ENCODE measurements at regions not wholly inside any gene's neighbourhood (a gene's known extent, or its start where the extent isn't known, plus 50 kb on each side); places are given as distances from the start of the nearest gene placed in this dataset.
"Not testable (repeated sequence)": the region's sequence is repeated elsewhere in the genome, so short reads cannot be mapped to it uniquely, and the experiment has no call there.

DNA sequence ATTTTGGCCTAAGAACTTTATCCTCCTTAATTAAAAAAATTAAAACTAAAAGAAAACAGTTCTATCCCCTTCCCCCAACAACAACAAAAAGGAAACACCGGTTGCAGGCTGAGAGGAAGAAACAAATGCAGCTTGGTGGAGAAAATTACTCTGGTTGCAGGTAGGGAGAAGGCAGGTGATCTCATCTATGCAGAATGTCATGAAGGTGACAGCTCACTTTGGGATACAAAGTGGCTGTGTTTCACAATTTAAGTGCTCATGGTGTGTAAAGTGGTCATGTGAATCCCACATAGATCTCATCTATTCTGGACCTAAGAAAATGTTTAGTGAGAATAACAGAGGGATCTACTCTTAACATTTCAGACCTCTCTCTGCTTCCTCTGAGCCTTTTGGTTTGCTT lies 219.7 kb upstream of the PKP2 start:
- no peak for TF ChIP-seq CTCF (IDR thresholded peaks at IDR 0.05; ENCODE audit: low read depth, low read length, poor library complexity, severe bottlenecking)
- TF ChIP-seq EZH2phosphoT487 (IDR thresholded peaks at IDR 0.05; ENCODE audit: borderline replicate concordance, low read length) = no peak
- Histone ChIP-seq H3K79me2 (ENCODE audit: control insufficient read depth, low read length) (no peaks in the 10 kb centered on the region), H3K27me3 (ENCODE audit: control insufficient read depth, low read length) (no peaks in the 10 kb centered on the region), H3K4me3 (ENCODE audit: low read length) (no peak overlapping the region), H3K4me1 (ENCODE audit: control insufficient read depth, low read length) (no peaks in the 10 kb centered on the region), H3K36me3 (ENCODE audit: control insufficient read depth, low read length) (no peaks in the 10 kb centered on the region), H3K4me2 (ENCODE audit: low read length) (no peak overlapping the region), H4K20me1 (ENCODE audit: control insufficient read depth, insufficient read depth, low read depth, low read length) (no peaks in the 10 kb centered on the region), H3K9me3 (ENCODE audit: control insufficient read depth, insufficient read depth, low read length) (no peaks in the 10 kb centered on the region), H3K9me2 (replicated peaks; ENCODE audit: control insufficient read depth, low read length) (no peaks in the 10 kb centered on the region), H3F3A (ENCODE audit: control insufficient read depth, insufficient read depth) (no peaks in the 10 kb centered on the region), H3K27ac (ENCODE audit: low read depth, low read length) (no peak overlapping the region)

DNA sequence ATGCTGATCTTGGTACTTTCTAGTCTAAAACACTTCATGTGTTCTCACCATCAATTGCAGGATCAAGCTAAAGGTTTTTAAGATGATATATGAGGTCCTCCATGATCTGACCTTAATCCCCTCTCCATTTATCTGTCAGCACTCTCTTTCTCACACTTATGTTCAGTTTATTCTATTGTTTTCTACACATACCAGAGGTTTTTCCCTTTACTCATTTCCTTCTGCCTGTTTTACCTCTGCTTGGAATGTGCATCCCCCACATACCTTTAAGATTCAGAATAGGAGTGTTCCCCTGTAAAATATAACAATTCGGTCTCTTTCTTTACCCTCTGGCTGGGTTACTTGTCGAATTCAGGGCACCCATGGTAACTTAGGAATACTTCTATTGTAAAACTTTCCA lies 219.1 kb upstream of the PKP2 start:
- Histone ChIP-seq H3K4me1 (ENCODE audit: control insufficient read depth, low read length) (no peaks in the 10 kb centered on the region), H4K20me1 (ENCODE audit: control insufficient read depth, insufficient read depth, low read depth, low read length) (no peaks in the 10 kb centered on the region), H3F3A (ENCODE audit: control insufficient read depth, insufficient read depth) (no peaks in the 10 kb centered on the region), H3K9me2 (replicated peaks; ENCODE audit: control insufficient read depth, low read length) (no peaks in the 10 kb centered on the region), H3K4me2 (ENCODE audit: low read length) (no peak overlapping the region), H3K36me3 (ENCODE audit: control insufficient read depth, low read length) (no peaks in the 10 kb centered on the region), H3K9me3 (ENCODE audit: control insufficient read depth, insufficient read depth, low read length) (no peaks in the 10 kb centered on the region), H3K27ac (ENCODE audit: low read depth, low read length) (no peak overlapping the region), H3K27me3 (ENCODE audit: control insufficient read depth, low read length) (no peaks in the 10 kb centered on the region), H3K4me3 (ENCODE audit: low read length) (no peak overlapping the region), H3K79me2 (ENCODE audit: control insufficient read depth, low read length) (no peaks in the 10 kb centered on the region)
- no peak for TF ChIP-seq EZH2phosphoT487 (IDR thresholded peaks at IDR 0.05; ENCODE audit: borderline replicate concordance, low read length)
- no peak for TF ChIP-seq CTCF (IDR thresholded peaks at IDR 0.05; ENCODE audit: low read depth, low read length, poor library complexity, severe bottlenecking)

- no peak overlapping the region for H3K27ac ChIP-seq (ENCODE audit: low read depth, low read length)
- H3K79me2 ChIP-seq (ENCODE audit: control insufficient read depth, low read length) = no peaks in the 10 kb centered on the region
- H3K4me2 ChIP-seq (ENCODE audit: low read length) = no peak overlapping the region
- no peaks in the 10 kb centered on the region for H3K36me3 ChIP-seq (ENCODE audit: control insufficient read depth, low read length)
- H3K4me3 ChIP-seq (ENCODE audit: low read length) = no peak overlapping the region
- H3K27me3 ChIP-seq (ENCODE audit: control insufficient read depth, low read length) = no peaks in the 10 kb centered on the region
- H3K9me2 ChIP-seq (replicated peaks; ENCODE audit: control insufficient read depth, low read length) = no peaks in the 10 kb centered on the region
- no peak for TF ChIP-seq CTCF (IDR thresholded peaks at IDR 0.05; ENCODE audit: low read depth, low read length, poor library complexity, severe bottlenecking)
- TF ChIP-seq EZH2phosphoT487 (IDR thresholded peaks at IDR 0.05; ENCODE audit: borderline replicate concordance, low read length) = no peak
- no peaks in the 10 kb centered on the region for H4K20me1 ChIP-seq (ENCODE audit: control insufficient read depth, insufficient read depth, low read depth, low read length)
- no peaks in the 10 kb centered on the region for H3F3A ChIP-seq (ENCODE audit: control insufficient read depth, insufficient read depth)
- H3K4me1 ChIP-seq (ENCODE audit: control insufficient read depth, low read length) = no peaks in the 10 kb centered on the region
- H3K9me3 ChIP-seq (ENCODE audit: control insufficient read depth, insufficient read depth, low read length) = no peaks in the 10 kb centered on the region
Measured at GRCh38 chr12:33111850-33112249, 215.3 kb upstream of the PKP2 start.

DNA sequence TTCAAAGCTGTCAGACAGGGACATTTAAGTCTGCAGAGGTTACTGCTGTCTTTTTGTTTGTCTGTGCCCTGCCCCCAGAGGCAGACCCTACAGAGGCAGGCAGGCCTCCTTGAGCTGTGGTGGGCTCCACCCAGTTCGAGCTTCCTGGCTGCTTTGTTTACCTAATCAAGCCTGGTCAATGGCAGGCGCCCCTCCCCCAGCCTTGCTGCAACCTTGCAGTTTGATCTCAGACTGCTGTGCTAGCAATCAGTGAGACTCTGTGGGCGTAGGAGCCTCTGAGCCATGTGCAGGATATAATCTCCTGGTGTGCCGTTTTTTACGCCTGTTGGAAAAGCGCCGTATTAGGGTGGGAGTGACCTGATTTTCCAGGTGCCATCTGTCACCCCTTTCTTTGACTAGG lies 211.2 kb upstream of the PKP2 start:
- not testable (repeated sequence) for H4K20me1 ChIP-seq (ENCODE audit: control insufficient read depth, insufficient read depth, low read depth, low read length); H3K4me1 ChIP-seq (ENCODE audit: control insufficient read depth, low read length); H3K9me3 ChIP-seq (ENCODE audit: control insufficient read depth, insufficient read depth, low read length); H3K79me2 ChIP-seq (ENCODE audit: control insufficient read depth, low read length); H3K27ac ChIP-seq (ENCODE audit: low read depth, low read length); H3K4me3 ChIP-seq (ENCODE audit: low read length); H3K4me2 ChIP-seq (ENCODE audit: low read length); H3K36me3 ChIP-seq (ENCODE audit: control insufficient read depth, low read length); H3K27me3 ChIP-seq (ENCODE audit: control insufficient read depth, low read length); H3F3A ChIP-seq (ENCODE audit: control insufficient read depth, insufficient read depth); H3K9me2 ChIP-seq (replicated peaks; ENCODE audit: control insufficient read depth, low read length)
